Upper lobe of left lung (tissue), 6 donors: ENCODE measurements at regions not wholly inside any gene's neighbourhood (a gene's known extent, or its start where the extent isn't known, plus 50 kb on each side); places are given as distances from the start of the nearest gene placed in this dataset.

ENCODE experiments used
- ATAC-seq, 2 donors: fragments of 200-7000 bp; cut with Tn5 transposase; one replicate each; pipeline ENCODE4 v1.9.1; 2022; ENCODE audit warnings: mild to moderate bottlenecking in 2 of 2, moderate library complexity in 2 of 2; ENCODE audit not compliant: low FRiP score in 2 of 2
- DNase-seq, 2 donors: peaks; one replicate each; pipeline ENCODE4 v3.0.0-alpha.2; 2019 to 2020
- H3K27ac ChIP-seq, 4 donors: fragments of 200-600 bp; sonication (generic); one replicate each; pipeline ENCODE4 v1.5.1; 2016 to 2019
- H3K27me3 ChIP-seq, 4 donors: fragments of 200-600 bp; sonication (generic); one replicate each; pipeline ENCODE4 v1.5.1; 2017 to 2019
- H3K36me3 ChIP-seq, 4 donors: fragments of 200-600 bp; sonication (generic); one replicate each; pipeline ENCODE4 v1.5.1; 2016 to 2019
- H3K4me1 ChIP-seq, 4 donors: fragments of 200-600 bp; sonication (generic); one replicate each; pipeline ENCODE4 v1.5.1; 2018 to 2019
- H3K4me3 ChIP-seq, 4 donors: fragments of 200-600 bp; sonication (generic); one replicate each; pipeline ENCODE4 v1.5.1; 2017 to 2019; ENCODE audit warnings: mild to moderate bottlenecking in 2 of 4, moderate library complexity in 1 of 4
- H3K9me3 ChIP-seq, 4 donors: fragments of 200-600 bp; sonication (generic); one replicate each; pipeline ENCODE4 v1.5.1; 2018 to 2019
- EP300 ChIP-seq, 4 donors: sonication (generic); formaldehyde crosslinking; IDR thresholded peaks; one replicate each; pipeline ENCODE4 v1.5.1; 2017; ENCODE audit warnings: antibody characterized with exemption in 4 of 4, control low read depth in 2 of 4
- POLR2A ChIP-seq, 4 donors: fragments of 450-650 bp; IDR thresholded peaks; one replicate each; pipeline ENCODE4 v1.5.1; 2016 to 2017; ENCODE audit warnings: antibody characterized with exemption in 4 of 4, mild to moderate bottlenecking in 2 of 4
- POLR2AphosphoS5 ChIP-seq, 2 donors: sonication (generic); formaldehyde crosslinking; IDR thresholded peaks; one replicate each; pipeline ENCODE4 v1.5.1; 2017; ENCODE audit warnings: antibody characterized with exemption in 2 of 2
- WGBS, 2 donors: methylation state at CpG; one replicate each; pipeline ENCODE4 v1.1.5; 2017 to 2018; 5-methylcytosine and 5-hydroxymethylcytosine counted together
- TF ChIP-seq, protein P1 (sequence below), 6 experiments: fragments of 450-650 bp in 4 of 6; fragments of 200-600 bp in 2 of 6; sonication (generic) in 2 of 6; IDR thresholded peaks; one replicate each; pipeline ENCODE4 v1.5.1; 2016 to 2019; ENCODE audit warnings: antibody characterized with exemption in 6 of 6
- donor health status: DM: no; HTN: no; CAD: no; lungs with moderate emphysema.
- donor health status: DM: no; HTN: yes; CAD: no; lungs with severe emphysema.

DNA sequence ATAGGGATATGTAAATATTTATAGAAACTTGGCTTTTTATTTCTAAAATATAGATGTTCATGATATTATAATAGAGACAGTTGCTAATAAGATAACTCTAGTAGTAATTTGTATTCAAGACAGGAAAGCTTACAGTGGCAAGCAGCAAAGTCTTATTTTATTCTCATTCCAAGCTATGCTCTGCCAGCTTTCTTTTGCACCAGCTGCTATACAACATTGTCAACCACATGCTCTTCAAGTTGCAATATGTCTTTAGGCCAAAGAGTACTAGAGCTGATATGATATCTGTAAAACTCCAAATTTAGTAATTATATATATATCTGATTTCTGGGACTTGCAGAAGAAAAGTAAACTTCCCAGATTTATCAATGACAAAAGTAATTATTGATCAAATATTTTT, 350.1 kb downstream of the HGF start:
- H3K27me3 ChIP-seq = no peaks in the 10 kb centered on the region
- no peak overlapping the region for H3K27ac ChIP-seq
- no peak for ATAC-seq
- no peaks in the 10 kb centered on the region for H3K36me3 ChIP-seq
- no peaks in the 10 kb centered on the region for H3K4me1 ChIP-seq
- no peaks in the 10 kb centered on the region for H3K9me3 ChIP-seq
- TF ChIP-seq POLR2AphosphoS5 (IDR thresholded peaks at IDR 0.05) (no peak), EP300 (IDR thresholded peaks at IDR 0.05) (no peak), POLR2A (IDR thresholded peaks at IDR 0.05) (no peak)
- TF ChIP-seq, protein P1, sequence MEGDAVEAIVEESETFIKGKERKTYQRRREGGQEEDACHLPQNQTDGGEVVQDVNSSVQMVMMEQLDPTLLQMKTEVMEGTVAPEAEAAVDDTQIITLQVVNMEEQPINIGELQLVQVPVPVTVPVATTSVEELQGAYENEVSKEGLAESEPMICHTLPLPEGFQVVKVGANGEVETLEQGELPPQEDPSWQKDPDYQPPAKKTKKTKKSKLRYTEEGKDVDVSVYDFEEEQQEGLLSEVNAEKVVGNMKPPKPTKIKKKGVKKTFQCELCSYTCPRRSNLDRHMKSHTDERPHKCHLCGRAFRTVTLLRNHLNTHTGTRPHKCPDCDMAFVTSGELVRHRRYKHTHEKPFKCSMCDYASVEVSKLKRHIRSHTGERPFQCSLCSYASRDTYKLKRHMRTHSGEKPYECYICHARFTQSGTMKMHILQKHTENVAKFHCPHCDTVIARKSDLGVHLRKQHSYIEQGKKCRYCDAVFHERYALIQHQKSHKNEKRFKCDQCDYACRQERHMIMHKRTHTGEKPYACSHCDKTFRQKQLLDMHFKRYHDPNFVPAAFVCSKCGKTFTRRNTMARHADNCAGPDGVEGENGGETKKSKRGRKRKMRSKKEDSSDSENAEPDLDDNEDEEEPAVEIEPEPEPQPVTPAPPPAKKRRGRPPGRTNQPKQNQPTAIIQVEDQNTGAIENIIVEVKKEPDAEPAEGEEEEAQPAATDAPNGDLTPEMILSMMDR (IDR thresholded peaks at IDR 0.05) = no peak
- no peak for DNase-seq
- no peak overlapping the region for H3K4me3 ChIP-seq

DNA sequence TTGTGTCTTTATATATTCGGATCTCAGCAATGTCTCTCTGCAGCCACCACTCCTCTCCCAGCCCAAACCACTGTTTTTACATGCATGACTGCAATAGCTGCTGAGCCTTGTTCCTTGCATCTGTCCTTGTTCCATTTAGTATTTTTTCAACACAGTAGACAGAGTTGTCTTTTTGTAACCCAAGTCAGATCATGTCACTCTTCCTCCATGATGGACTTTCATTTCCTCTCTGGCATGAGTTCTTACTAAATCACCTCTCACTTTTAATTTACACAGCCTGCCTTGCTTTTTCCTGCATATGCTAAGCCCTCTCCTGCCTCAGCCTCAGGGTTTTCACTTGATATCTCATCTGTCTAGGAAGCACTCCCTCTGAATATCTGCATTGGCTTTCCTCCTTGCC, 353.2 kb downstream of the HGF start:
- TF ChIP-seq POLR2A (IDR thresholded peaks at IDR 0.05) = no peak
- TF ChIP-seq, protein P1 (IDR thresholded peaks at IDR 0.05) = no peak
- no peaks in the 10 kb centered on the region for H3K36me3 ChIP-seq
- ATAC-seq = no peak
- H3K27ac ChIP-seq = no peak overlapping the region
- 77 to 94% methylated on average over 1 of the region's 1 CpG for WGBS, 2 donors
- no peak overlapping the region for H3K4me3 ChIP-seq
- no peaks in the 10 kb centered on the region for H3K4me1 ChIP-seq
- DNase-seq = no peak
- H3K27me3 ChIP-seq = no peaks in the 10 kb centered on the region
- no peaks in the 10 kb centered on the region for H3K9me3 ChIP-seq

DNA sequence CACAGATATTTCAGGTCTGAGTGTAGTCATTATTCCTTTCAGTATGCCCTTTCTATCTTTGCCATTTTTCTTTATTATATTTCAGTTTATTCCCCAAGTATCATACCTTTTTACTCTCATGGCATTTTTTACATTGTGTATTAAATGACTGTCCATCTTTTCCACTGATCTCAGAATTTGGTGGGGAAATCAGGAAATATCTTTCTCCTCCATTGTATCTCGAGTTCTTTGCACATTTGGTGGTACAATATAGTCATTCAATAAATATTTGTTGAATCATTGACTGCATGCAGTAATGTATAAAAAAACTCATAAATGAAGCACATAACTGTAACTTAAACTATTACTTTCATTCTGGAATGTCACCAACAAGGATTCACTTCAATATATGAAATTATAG, 354.7 kb downstream of the HGF start:
- H3K4me1 ChIP-seq = no peaks in the 10 kb centered on the region
- TF ChIP-seq POLR2A (IDR thresholded peaks at IDR 0.05) = no peak
- TF ChIP-seq, protein P1 (IDR thresholded peaks at IDR 0.05) = no peak
- TF ChIP-seq EP300 (IDR thresholded peaks at IDR 0.05) = no peak
- TF ChIP-seq POLR2AphosphoS5 (IDR thresholded peaks at IDR 0.05) = no peak
- H3K27ac ChIP-seq = no peak overlapping the region
- no peak for ATAC-seq
- DNase-seq = no peak
- no peaks in the 10 kb centered on the region for H3K9me3 ChIP-seq
- WGBS, 2 donors = 69 to 75% methylated on average over 1 of the region's 1 CpG
- H3K27me3 ChIP-seq = no peaks in the 10 kb centered on the region
- H3K36me3 ChIP-seq = no peaks in the 10 kb centered on the region
- no peak overlapping the region for H3K4me3 ChIP-seq

DNA sequence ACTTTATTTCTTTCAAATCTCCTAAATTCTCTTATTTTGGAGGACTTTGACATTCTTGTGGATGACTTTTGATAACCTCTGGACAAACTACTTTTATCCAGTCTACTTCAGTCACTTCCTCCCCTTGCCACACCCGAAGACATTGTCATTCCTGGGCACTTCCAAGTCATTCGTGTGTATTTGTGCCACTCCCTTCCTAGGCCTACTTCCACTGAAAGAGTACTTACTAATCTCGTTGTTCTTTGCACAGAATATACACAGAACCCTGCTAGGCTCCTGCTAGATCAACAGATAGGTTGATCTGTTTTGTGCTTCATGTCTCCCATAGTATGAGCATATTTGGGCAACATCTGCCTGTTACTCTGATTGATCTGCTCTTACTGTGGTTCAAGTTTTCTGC, 355.4 kb downstream of the HGF start:
- DNase-seq (no peak), ATAC-seq (no peak)
- TF ChIP-seq EP300 (IDR thresholded peaks at IDR 0.05) (no peak), POLR2AphosphoS5 (IDR thresholded peaks at IDR 0.05) (no peak), POLR2A (IDR thresholded peaks at IDR 0.05) (no peak)
- TF ChIP-seq, protein P1 (IDR thresholded peaks at IDR 0.05) = no peak
- H3K9me3 ChIP-seq = no peaks in the 10 kb centered on the region
- 38 to 52% methylated on average over 3 of the region's 3 CpGs for WGBS, 2 donors
- H3K27ac ChIP-seq = no peak overlapping the region
- H3K27me3 ChIP-seq = no peaks in the 10 kb centered on the region
- H3K4me1 ChIP-seq = no peaks in the 10 kb centered on the region
- no peak overlapping the region for H3K4me3 ChIP-seq
- no peaks in the 10 kb centered on the region for H3K36me3 ChIP-seq

DNA sequence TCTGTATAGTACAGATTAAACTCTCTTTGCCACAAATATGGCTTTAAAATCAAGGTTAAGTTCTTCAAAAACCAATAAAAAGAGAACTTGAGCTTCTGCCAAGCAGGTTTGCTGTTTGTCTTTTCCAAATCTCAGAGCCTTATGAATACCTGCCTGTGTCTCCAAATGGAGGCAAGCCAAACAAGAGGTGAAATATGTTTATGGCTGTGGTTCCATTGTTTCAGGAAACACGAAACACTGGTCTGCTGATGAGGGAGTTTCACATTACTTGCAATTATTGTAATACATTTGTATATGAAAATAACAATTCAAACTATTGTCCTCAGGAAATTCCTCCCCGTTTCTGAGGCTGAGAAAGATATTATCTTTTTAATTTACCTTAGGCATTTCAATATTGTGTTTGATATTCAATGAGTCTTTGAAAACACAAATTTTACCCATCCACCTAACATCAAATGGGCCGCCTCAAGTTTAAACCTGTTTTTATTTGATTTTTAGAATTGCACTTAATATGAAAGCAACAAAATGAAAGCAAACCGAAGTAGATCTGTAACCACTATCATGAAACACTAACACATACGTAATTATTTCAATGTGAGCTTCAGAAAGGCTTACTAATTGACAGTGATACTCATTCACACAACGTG, 359.3 kb downstream of the HGF start:
- ATAC-seq = no peak
- no peak for TF ChIP-seq EP300 (IDR thresholded peaks at IDR 0.05)
- TF ChIP-seq, protein P1 (IDR thresholded peaks at IDR 0.05) = no peak
- DNase-seq = no peak
- no peak overlapping the region for H3K4me3 ChIP-seq
- H3K4me1 ChIP-seq = no peaks in the 10 kb centered on the region
- no peaks in the 10 kb centered on the region for H3K36me3 ChIP-seq
- H3K9me3 ChIP-seq = no peaks in the 10 kb centered on the region
- 73 to 75% methylated on average over 6 of the region's 6 CpGs for WGBS, 2 donors
- no peak overlapping the region for H3K27ac ChIP-seq
- H3K27me3 ChIP-seq = no peaks in the 10 kb centered on the region
